GM12864 (cell line): ENCODE measurements at regions not wholly inside any gene's neighbourhood (a gene's known extent, or its start where the extent isn't known, plus 50 kb on each side); places are given as distances from the start of the nearest gene placed in this dataset.

Source experiments
- DNase-seq: peaks from one replicate; pipeline ENCODE4 v3.0.0-alpha.2; 2011; ENCODE audit warnings: low read depth
- H3K4me3 ChIP-seq: 2 replicates; pipeline ENCODE4 v1.5.1; 2011; ENCODE audit warnings: mild to moderate bottlenecking, low read depth, low read length, control low read depth
- TF ChIP-seq, protein P1 (sequence below): IDR thresholded peaks from 2 replicates; pipeline ENCODE4 v1.5.1; 2011; ENCODE audit warnings: low read depth, mild to moderate bottlenecking, moderate library complexity, low read length, control low read depth, inconsistent platforms; ENCODE audit errors: missing control alignments

- no peak overlapping the region for H3K4me3 ChIP-seq
- no peak for DNase-seq
- TF ChIP-seq, protein P1, sequence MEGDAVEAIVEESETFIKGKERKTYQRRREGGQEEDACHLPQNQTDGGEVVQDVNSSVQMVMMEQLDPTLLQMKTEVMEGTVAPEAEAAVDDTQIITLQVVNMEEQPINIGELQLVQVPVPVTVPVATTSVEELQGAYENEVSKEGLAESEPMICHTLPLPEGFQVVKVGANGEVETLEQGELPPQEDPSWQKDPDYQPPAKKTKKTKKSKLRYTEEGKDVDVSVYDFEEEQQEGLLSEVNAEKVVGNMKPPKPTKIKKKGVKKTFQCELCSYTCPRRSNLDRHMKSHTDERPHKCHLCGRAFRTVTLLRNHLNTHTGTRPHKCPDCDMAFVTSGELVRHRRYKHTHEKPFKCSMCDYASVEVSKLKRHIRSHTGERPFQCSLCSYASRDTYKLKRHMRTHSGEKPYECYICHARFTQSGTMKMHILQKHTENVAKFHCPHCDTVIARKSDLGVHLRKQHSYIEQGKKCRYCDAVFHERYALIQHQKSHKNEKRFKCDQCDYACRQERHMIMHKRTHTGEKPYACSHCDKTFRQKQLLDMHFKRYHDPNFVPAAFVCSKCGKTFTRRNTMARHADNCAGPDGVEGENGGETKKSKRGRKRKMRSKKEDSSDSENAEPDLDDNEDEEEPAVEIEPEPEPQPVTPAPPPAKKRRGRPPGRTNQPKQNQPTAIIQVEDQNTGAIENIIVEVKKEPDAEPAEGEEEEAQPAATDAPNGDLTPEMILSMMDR, result no peak
These were observed 985.0 kb upstream of the GOT2 start for GRCh38 chr16:59719121-59719520.

GRCh38 chr16:59707436-59708226, 973.5 kb upstream of the GOT2 start:
- H3K4me3 ChIP-seq, result no peak overlapping the region
- DNase-seq, result no peak
- TF ChIP-seq, protein P1, result no peak

DNA sequence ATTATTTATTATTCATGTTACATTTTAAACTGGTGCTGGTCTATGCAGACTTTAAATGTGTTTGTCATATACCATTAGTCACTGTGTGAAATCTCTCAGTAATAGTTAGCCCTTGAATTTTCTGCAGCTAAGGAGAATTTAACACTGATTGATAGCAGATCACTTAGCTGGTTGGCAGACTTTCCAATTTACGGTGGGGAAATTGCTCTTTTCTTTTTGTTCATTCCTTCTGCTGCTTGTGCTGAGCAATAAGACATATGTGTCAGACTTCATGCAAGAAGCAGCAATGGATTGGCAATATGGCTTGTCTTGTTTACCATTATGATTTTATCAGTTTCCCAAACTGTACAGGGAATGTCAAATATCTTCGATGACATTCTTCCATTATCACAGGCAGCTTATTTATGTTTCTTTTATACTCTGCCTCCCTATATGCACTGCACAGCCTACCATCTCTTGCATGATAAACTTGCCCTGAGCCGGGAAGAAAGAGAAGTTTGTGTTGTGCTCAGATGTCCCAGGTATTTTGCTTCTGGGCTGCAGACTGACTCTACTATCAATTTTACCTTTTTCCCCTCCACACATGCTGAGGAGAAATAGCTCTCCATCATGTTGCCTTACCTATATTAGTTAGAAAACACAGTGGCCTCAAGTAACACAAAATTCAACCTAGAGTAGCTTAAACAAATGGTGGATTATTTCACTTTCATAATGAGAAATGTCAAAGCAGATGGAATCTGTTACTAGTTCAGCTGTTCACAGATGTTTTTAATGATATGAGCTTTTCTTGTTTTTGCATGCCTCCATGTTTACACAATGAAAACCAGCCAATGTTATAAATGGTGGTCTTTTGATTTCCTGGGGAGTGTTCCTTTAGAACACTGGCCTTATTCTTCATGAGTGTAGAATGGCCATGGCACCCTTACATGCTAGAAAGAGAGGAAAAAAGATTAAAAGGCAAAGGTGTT, 968.1 kb upstream of the GOT2 start:
- H3K4me3 ChIP-seq, result no peak overlapping the region
- TF ChIP-seq, protein P1, result no peak
- no peak for DNase-seq

GRCh38 chr16:59699786-59700185, 965.7 kb upstream of the GOT2 start:
- no peak overlapping the region for H3K4me3 ChIP-seq
- TF ChIP-seq, protein P1, result no peak
- no peak for DNase-seq

GRCh38 chr16:59698346-59699020, 964.4 kb upstream of the GOT2 start:
- TF ChIP-seq, protein P1, result no peak
- H3K4me3 ChIP-seq, result no peak overlapping the region
- no peak for DNase-seq

GRCh38 chr16:59697761-59698160, 963.6 kb upstream of the GOT2 start:
- H3K4me3 ChIP-seq, result no peak overlapping the region
- TF ChIP-seq, protein P1, result no peak
- no peak for DNase-seq
